HAP-1 (cell line): ENCODE measurements at regions not wholly inside any gene's neighbourhood (a gene's known extent, or its start where the extent isn't known, plus 50 kb on each side); places are given as distances from the start of the nearest gene placed in this dataset.

ENCODE experiments used
- DNase-seq, 2 experiments: peaks; one replicate each; pipeline ENCODE4 v3.0.0-alpha.2; 2016 to 2020; ENCODE audit warnings: low spot score in 2 of 2
- H3K27me3 ChIP-seq: fragments of 250-450 bp; sonication (Bioruptor Pico); 2 replicates; pipeline ENCODE4 v1.5.1; 2020; ENCODE audit warnings: low read depth, mild to moderate bottlenecking, moderate library complexity
- H3K36me3 ChIP-seq: fragments of 250-450 bp; sonication (Bioruptor Pico); replicated peaks from 2 replicates; pipeline ENCODE4 v1.5.1; 2020; ENCODE audit warnings: mild to moderate bottlenecking
- H3K4me1 ChIP-seq: fragments of 250-450 bp; sonication (Bioruptor Pico); 2 replicates; pipeline ENCODE4 v1.5.1; 2020; ENCODE audit warnings: mild to moderate bottlenecking
- H3K4me3 ChIP-seq: fragments of 250-450 bp; sonication (Bioruptor Pico); 2 replicates; pipeline ENCODE4 v1.5.1; 2020; ENCODE audit warnings: mild to moderate bottlenecking, moderate library complexity
- H3K9me3 ChIP-seq: fragments of 250-450 bp; sonication (Bioruptor Pico); 2 replicates; pipeline ENCODE4 v1.5.1; 2020; ENCODE audit warnings: mild to moderate bottlenecking, moderate library complexity
- in situ Hi-C: fragments of 300-500 bp; cut with MboI; formaldehyde crosslinking; loops from 3 replicates; pipeline ENCODE4 v1.14.3; 2020; ENCODE audit warnings: low sequenced_read_pairs, inconsistent platforms, mixed read lengths

DNA sequence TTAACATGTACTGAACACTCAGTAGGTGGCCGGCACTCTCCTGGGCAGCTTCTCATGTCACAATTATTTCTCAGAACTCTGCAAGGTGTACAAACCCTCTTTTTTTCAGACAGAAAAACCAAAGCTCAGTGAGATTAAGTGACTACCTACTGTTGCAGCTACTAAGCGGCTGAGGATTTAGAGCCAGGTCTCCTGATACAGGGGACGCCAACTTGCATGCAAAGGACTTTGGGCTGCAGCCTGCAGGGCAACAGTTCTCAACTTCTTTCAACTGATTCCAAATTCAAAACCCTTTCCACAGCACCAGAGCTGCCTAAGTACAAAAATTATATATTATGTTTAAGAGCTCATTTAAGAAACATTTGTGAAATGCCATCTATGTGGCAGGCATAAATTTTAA, 177.6 kb downstream of the SUCLG1 start:
- Histone ChIP-seq H3K9me3 (no peaks in the 10 kb centered on the region), H3K4me1 (no peaks in the 10 kb centered on the region), H3K27me3 (no peaks in the 10 kb centered on the region), H3K4me3 (no peak overlapping the region), H3K36me3 (no peaks in the 10 kb centered on the region)
- in situ Hi-C loops, result no loop called here
- no peak for DNase-seq

DNA sequence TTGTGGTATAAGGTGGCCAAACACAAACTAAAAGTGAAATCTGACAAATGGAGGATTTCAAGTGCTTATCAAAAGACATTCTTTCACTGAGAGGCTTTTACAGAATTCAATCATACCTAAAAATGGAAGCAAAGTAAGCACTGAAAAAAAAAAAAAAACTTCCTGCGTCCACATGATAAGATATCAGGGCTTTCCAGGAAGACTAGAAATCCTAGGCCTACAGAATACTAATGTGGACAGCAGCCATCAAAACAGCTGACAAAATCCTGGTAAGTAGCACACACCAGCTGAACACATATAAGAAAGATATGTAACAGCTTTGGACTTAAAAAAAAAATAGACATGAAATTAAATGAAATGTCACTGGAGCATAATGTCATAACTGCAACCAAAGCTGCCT, 178.2 kb downstream of the SUCLG1 start:
- in situ Hi-C loops, result no loop called here
- Histone ChIP-seq H3K27me3 (no peaks in the 10 kb centered on the region), H3K9me3 (no peaks in the 10 kb centered on the region)

DNA sequence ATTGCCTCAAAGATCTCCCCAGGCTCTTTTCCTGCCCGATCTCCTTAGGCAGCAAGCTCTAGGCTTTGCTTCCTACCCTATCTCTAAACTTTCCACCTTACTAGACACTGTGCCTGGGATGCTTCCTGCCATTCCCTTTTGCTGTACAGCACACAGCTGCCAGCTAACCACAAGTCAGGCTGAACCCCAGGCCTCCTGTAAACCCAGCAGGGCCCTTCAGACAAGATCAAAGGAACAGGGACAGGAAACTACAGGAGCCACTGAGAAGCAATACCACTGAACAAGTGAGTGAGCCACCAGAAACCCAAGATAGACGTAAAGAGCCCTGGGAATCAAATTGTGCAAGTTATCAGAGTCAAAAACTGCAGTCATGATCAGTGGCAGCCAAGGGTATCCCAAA, 180.7 kb downstream of the SUCLG1 start:
- H3K9me3 ChIP-seq, result no peaks in the 10 kb centered on the region
- H3K4me1 ChIP-seq, result no peaks in the 10 kb centered on the region
- H3K27me3 ChIP-seq, result no peaks in the 10 kb centered on the region
- H3K4me3 ChIP-seq, result no peak overlapping the region
- in situ Hi-C loops, result no loop called here
- no peak for DNase-seq
- no peaks in the 10 kb centered on the region for H3K36me3 ChIP-seq

More for the DNA sequence above, 178.2 kb downstream of the SUCLG1 start:
- no peaks in the 10 kb centered on the region for H3K36me3 ChIP-seq
- no peaks in the 10 kb centered on the region for H3K4me1 ChIP-seq
- no peak overlapping the region for H3K4me3 ChIP-seq
- no peak for DNase-seq

DNA sequence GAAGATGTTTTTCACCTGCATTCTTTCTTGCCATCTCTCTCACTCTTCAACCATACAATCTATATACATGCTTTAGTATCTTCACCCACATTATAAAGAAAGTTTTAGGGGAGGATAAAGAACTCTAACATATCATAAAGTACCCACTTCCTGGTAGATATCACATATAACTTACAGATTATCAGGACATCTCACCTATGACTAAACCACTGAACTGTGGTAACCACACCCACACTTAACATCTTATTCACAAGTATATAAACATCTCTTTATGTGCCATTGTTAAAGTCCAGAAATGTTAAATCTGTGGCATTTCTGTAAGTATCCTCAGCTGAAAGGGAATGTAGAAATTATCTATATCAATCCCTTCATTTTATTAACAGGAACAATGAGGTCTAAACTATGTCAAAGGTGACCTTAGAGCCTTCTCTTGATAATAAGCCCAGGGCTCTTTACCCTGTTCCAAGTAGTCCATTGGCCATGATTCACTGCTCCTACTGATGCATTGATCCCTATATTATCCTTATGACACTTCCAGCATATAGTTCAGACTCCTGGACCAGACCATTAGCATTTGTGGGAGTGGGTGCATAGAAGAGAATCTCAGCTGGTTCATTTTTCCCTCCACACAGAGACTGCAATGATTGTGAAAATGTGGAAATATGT, 182.4 kb downstream of the SUCLG1 start:
- no peak overlapping the region for H3K4me3 ChIP-seq
- no peaks in the 10 kb centered on the region for H3K4me1 ChIP-seq
- no peak for DNase-seq
- in situ Hi-C loops, result no loop called here
- H3K27me3 ChIP-seq, result no peaks in the 10 kb centered on the region
- H3K9me3 ChIP-seq, result no peaks in the 10 kb centered on the region
- no peaks in the 10 kb centered on the region for H3K36me3 ChIP-seq

DNA sequence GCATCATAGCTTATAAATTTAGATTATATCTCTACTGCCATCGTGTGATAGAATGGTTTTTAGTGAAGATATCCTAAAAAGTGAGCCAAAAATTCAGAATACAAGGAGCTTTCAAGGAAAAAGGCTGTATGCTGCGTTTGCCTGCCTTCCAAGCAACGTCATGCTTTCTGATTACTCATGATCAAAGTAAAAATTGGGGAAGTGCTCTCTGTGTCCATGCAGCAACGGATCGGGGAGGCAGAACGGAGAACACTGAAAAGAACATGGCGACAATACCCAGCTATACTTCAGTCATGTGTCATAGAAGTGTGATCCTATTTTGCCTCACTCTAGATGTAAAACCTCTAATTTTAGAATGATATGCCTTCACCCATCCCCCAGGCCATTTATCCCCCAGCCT, 185.7 kb downstream of the SUCLG1 start:
- no peaks in the 10 kb centered on the region for H3K4me1 ChIP-seq
- no peak for DNase-seq

DNA sequence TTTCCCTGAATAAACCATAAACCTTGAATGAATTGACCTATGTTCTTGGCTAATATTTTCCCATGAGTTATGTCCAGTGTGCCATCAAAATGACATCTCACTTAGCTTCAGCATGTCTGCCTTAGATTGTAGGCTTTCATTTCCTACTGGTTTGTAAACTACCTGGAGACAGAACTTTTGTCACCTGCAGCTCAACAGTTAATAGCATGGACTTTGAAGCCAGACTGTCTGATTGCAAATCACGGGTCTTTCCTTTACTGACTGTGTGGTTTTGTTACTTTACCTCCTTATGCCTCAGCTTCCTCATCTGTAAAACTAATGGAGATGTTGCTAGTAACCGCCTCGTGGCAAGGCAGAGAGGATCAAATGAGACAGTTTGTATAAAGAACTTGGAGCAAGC, 187.1 kb downstream of the SUCLG1 start:
- Histone ChIP-seq H3K4me1 (no peaks in the 10 kb centered on the region), H3K27me3 (no peaks in the 10 kb centered on the region), H3K36me3 (no peaks in the 10 kb centered on the region), H3K4me3 (no peak overlapping the region), H3K9me3 (no peaks in the 10 kb centered on the region)
- no peak for DNase-seq
- in situ Hi-C loops, result no loop called here

More for the DNA sequence above, 185.7 kb downstream of the SUCLG1 start:
- in situ Hi-C loops, result no loop called here
- H3K27me3 ChIP-seq, result no peaks in the 10 kb centered on the region
- no peaks in the 10 kb centered on the region for H3K36me3 ChIP-seq
- H3K9me3 ChIP-seq, result no peaks in the 10 kb centered on the region
- H3K4me3 ChIP-seq, result no peak overlapping the region

DNA sequence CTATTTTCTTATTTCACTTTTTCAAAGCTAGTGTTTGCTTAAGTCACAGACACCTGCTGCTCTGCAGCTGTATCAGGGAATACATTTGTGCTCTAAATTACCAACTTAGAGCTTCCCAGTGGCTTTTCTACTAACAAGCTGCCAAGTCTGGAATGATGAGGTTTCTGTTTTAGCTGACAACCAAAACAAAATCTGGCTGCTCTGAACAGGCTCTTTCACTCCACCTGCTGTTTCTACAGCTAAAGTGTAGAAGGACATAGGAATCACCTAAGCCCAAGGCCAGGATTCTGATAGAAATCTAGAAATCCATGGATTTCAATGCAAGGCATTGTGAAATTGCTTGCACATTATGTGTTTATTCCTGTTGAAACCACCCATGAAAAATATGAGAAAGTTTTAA, 201.2 kb downstream of the SUCLG1 start:
- no peak for DNase-seq
- in situ Hi-C loops, result no loop called here
- H3K27me3 ChIP-seq, result no peaks in the 10 kb centered on the region

DNA sequence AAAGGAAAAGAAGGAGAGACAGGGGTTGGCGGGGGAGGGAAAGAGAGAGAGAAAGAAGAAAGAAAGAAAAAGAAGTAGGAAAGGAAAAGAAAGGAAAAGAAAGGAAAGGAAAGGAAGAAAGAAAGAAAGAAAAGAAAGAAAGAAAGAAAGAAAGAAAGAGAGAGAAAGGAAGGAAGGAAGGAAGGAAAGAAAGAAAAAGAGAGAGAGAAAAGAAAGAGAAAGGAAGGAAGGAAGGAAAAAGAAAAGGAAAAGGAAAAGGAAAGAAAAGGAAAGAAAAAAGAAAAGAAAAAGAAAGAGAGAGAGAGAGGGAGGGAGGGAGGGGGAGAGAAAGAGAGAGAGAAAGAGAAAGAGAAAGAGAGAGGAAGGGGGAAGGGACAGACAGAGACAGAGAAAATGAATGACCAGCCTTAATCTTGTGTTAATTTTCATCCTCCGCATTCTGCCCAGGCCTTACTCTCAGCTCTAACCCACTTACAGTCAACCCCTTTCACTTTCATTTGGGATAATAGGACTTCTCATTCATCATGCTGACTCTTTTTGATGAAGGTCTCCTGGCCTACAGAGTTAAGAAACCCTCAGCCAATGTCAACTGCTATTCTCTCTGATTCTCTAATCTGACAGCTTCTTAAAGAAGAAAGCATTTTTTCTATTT, 207.3 kb downstream of the SUCLG1 start:
- H3K27me3 ChIP-seq, result no peaks in the 10 kb centered on the region
- in situ Hi-C loops, result no loop called here

More for the DNA sequence above, 201.2 kb downstream of the SUCLG1 start:
- Histone ChIP-seq H3K36me3 (no peaks in the 10 kb centered on the region), H3K4me1 (no peaks in the 10 kb centered on the region), H3K9me3 (no peaks in the 10 kb centered on the region), H3K4me3 (no peak overlapping the region)

DNA sequence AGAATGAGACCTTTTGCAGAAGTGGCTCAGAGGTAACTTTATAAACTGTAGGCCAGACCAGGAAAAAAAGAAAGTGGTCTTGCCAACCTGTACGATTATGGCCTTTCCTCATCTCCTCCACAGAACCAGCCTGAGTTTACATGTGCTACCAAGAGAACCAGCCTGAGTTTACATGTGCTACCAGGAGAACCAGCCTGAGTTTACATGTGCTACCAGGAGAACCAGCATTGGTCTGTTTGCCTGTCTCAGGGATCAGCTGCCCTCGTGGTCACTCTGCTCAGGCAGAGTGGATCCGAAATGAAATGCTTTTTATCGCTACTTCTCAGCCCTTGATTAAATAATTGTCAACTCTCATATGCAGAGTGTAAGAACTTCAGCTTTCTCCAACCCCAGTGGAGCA, 209.9 kb downstream of the SUCLG1 start:
- no peak for DNase-seq
- in situ Hi-C loops, result no loop called here
- Histone ChIP-seq H3K36me3 (no peaks in the 10 kb centered on the region), H3K9me3 (no peaks in the 10 kb centered on the region; the same call in 1 of the 2 replicates), H3K4me1 (no peaks in the 10 kb centered on the region), H3K27me3 (no peaks in the 10 kb centered on the region), H3K4me3 (no peak overlapping the region)

More for the DNA sequence above, 207.3 kb downstream of the SUCLG1 start:
- DNase-seq, result no peak
- no peaks in the 10 kb centered on the region; the same call in 1 of the 2 replicates for H3K9me3 ChIP-seq
- H3K4me3 ChIP-seq, result no peak overlapping the region
- H3K4me1 ChIP-seq, result no peaks in the 10 kb centered on the region
- H3K36me3 ChIP-seq, result no peaks in the 10 kb centered on the region

DNA sequence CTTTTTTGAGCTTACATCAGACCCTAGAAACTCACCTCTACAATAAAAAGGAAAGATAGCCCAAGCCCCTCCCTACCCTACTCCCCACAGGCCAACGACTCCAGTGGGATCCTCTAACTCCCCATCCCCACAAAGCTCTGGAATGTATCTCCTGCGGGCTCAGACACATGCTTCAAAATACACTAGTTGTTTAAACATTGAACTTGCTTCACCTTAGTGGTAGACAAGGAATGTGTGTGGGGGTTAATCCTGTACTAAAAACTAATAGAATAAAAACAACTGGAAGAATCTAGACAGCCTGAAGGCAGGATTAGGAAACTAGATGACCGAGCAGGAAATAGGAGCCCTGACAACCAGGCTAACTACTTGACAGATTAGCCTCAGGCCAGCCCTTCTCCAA, 211.5 kb downstream of the SUCLG1 start:
- Histone ChIP-seq H3K27me3 (no peaks in the 10 kb centered on the region), H3K9me3 (no peaks in the 10 kb centered on the region; the same call in 1 of the 2 replicates), H3K4me3 (no peak overlapping the region), H3K4me1 (no peaks in the 10 kb centered on the region), H3K36me3 (no peaks in the 10 kb centered on the region)
- DNase-seq, result peak; percentile 20 to 51
- in situ Hi-C loops, result no loop called here

DNA sequence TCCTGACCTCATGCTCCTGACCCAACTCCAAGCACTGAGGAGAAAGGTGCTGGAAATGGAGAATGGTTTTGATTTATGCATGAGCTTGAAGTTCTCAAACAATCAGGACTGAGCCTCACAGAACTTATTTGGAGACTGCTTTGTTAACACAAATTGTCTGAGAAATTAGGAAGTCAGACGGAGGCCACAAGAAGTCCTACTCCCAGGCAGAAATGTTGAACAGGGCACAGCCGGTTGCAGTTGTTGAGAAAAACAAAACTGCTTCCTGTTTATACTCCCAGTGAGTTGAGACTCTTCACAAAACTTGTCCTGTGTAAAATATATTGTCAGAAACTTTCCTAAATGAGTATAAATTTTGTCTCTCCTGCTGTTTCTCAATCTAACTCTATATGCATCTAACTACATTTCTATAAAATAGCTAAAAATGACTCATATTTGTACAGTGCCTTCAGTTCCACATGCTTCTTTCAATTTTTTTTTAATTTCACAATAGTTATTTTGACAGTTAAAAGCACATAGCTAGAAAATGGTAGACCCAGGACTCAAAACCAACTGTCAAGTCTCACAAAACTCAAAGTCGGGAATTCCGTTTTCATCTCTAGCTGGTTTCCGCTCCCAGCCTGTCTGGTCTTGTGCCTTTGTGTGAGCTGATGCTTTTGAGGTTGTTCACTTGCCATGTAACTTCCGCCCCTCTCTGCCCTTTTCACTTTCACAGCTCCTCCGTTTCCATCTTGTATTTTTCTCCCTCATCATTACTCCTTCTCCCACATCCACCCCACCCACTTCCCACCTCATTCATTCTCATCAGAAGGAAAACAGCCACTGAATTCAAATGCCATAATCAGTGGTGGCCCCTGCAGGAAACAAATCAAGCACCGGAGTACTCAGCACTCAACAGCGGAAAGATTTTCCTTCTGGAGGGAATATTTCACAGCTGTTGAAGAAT, 215.0 kb downstream of the SUCLG1 start:
- Histone ChIP-seq H3K9me3 (no peaks in the 10 kb centered on the region; the same call in 1 of the 2 replicates), H3K4me1 (no peaks in the 10 kb centered on the region), H3K36me3 (no peaks in the 10 kb centered on the region), H3K4me3 (no peak overlapping the region), H3K27me3 (no peaks in the 10 kb centered on the region)
- no peak for DNase-seq
- in situ Hi-C loops, result no loop called here

DNA sequence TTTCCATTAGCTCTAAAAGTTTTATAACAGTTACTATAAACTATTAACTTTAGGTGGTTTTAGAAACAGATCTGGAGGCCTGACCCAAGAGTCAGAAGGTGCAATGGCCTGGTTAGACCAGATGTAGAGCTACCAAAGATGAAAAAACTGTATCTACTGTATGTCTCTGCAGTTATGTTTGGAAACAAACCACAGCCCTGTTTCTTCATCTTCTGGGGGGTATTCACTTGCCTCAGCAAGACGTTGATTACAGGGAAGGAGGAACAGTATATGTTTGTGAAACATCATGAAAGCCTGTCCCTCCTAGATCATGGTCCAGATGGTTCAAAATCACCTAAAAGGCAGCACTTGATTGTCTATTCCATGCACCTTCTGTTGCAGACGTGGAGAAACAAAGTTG, 220.2 kb downstream of the SUCLG1 start:
- in situ Hi-C loops, result no loop called here
- Histone ChIP-seq H3K36me3 (no peaks in the 10 kb centered on the region), H3K9me3 (no peaks in the 10 kb centered on the region), H3K27me3 (no peaks in the 10 kb centered on the region), H3K4me3 (no peak overlapping the region), H3K4me1 (no peaks in the 10 kb centered on the region)
- no peak for DNase-seq

DNA sequence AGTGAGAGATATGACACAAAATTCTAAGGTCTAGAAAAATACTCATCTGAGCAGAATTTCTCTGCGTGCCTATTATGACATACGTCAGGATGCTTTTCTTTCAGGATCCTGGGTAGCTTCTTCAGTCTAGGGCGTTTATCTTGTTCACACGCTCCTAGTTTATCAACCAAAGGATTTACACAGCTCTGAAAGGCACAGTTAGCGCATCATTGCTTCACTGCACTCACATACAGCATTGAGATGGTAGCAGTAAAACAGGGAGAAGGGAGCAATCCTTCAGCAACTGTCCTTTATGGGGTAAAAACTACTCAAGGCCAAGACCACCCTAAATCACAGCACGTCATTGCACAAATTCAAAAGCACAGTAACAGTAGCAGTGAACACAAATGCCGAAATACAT, 222.8 kb downstream of the SUCLG1 start:
- Histone ChIP-seq H3K4me3 (no peak overlapping the region), H3K4me1 (no peaks in the 10 kb centered on the region), H3K27me3 (no peaks in the 10 kb centered on the region), H3K9me3 (no peaks in the 10 kb centered on the region), H3K36me3 (no peaks in the 10 kb centered on the region)
- DNase-seq, result no peak
- in situ Hi-C loops, result no loop called here

DNA sequence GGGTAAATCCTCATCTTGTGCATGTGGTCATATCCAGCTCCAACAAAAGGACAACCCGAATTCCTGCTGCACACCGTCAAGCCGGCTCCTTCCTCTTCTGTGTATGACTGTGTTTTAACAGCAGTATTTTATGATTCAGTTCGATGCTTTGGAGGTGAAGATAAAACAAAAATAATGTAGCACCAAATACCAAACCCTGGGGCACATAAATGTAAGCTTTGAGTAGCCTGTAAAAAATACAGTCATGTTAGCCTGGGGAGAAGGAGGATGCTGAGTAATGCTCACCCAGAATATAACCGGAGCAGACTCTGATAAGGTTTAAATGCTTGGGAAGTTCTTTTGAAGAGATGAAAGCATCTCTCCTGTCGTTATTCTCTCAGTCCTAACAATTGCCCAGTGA, 225.0 kb downstream of the SUCLG1 start:
- Histone ChIP-seq H3K27me3 (no peaks in the 10 kb centered on the region), H3K4me3 (no peak overlapping the region), H3K9me3 (no peaks in the 10 kb centered on the region), H3K4me1 (no peaks in the 10 kb centered on the region), H3K36me3 (no peaks in the 10 kb centered on the region)
- DNase-seq, result no peak
- in situ Hi-C loops, result no loop called here
